Stimulated activated naive CD8-positive, alpha-beta T cell treated with anti-CD3 and anti-CD28 coated beads, Interleukin-15, Interleukin-2, amounts not matched to agents 100 U/mL and 50 U/mL, for 24 hours (primary cell): ENCODE measurements at regions not wholly inside any gene's neighbourhood (a gene's known extent, or its start where the extent isn't known, plus 50 kb on each side); places are given as distances from the start of the nearest gene placed in this dataset.
"Not testable (repeated sequence)": the region's sequence is repeated elsewhere in the genome, so short reads cannot be mapped to it uniquely, and the experiment has no call there.

ENCODE experiments used
- ATAC-seq: fragments of 150-1000 bp; cut with Tn5 transposase; one replicate; pipeline ENCODE4 v1.10.0; 2021
- DNase-seq: peaks from one replicate; pipeline ENCODE4 v3.0.0; 2021

DNA sequence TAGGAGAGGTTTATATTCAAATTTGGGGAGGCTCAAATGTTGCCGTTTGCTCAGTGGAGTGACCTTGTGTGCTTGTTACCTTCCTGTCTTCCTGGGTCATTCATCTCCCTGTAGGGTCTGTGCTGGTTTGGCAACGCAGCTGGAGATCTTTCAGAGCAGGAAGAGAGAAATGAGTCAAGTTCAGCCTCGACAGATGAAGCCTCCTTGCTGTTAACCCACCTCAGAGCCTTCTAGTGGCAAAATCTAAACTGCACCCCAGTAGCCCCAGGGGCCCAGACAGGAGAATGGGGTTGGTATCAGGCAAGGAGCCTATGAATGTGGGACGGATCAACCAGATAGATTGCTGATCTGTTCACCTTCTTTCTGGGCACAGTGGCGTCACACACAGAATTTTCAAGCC lies 999.3 kb downstream of the VRK1 start:
- ATAC-seq = no peak

DNA sequence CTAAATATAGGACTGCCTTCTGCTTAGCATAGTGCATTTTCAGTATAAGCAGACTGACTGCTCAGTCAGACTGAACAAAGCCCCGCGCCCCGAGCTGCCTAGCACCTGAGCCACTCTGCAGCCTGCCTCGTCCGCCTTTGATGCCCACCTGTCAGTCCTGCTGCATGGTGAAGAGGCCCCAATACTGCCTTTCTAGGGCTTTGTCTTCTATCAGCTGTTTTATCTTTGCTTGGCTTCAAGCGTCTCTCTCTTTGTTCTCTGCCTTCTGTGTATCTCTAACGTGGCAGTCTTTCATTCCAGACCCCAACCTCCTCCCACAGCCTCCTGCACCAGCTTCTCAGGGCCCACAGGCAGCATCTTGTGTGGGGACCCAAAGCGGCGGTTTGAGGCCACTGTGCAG lies 1001.0 kb downstream of the VRK1 start:
- ATAC-seq (no peak), DNase-seq (no peak)

More for the DNA sequence above, 999.3 kb downstream of the VRK1 start:
- DNase-seq = no peak

DNA sequence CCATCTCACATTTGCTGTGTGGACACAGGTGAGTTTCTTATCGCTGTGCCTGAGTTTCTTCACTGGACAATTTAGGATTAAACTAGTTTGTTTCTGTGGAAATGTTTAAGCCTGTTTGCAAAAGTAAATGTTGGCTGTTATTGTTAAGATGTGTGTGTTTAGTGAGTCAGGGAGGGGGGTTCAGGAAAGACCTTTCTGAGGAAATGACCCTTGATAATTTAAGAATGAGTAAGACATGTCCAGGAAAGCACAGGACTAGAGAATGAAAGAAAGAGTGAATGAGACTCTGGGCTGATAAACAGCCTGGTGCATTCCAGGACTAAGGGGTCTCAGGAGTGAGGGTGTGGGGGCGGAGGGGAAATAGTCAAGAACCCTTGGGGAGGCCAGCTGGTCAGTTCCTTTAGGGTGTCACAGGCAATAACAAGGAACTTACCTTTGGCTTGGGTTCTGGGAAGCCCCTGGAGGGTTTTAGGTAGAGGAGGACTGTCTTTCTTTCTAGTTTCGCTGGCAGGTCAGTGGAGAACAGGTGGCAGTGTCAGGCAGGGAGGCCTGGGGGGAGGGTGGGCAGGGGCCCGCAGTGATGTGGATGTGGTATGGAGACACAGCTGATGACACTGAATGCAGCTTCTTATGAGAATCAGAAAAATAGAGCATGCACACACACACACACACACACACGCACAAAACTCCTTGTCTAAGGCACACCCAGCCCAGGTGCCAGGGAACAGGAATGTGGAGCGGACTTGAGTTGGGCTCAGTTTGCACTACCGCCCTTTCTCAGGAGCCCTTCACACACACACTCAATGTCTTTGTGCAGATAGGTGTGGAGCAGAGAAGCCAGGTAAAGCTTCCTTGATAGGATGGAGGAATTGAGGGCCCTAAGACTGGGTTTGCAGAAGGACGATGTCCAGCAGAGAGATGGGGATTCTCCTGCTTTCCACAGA lies 1005.5 kb downstream of the VRK1 start:
- no peak for DNase-seq
- no peak for ATAC-seq

DNA sequence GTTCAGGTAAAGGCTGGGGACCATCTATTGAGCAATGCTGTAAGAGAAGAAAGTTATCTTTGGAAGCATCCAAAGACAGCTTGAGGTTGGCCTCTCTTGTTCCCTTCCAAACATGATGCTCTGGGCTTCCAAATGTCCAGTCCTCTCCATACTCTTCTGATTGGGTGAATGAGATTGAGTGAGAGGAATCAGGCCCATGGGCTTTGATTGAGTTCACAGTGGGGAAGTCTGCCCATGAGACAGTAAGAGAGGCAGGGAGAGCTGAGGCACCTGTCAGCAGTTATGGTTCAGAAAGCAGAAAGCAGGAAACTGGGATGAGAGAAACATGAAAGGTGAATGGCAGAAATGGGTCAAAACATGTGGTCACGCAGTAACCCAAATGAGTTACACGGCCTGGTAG lies 1006.9 kb downstream of the VRK1 start:
- DNase-seq (no peak), ATAC-seq (no peak)

GRCh38 chr14:97806891-97807290 lies 1009.7 kb downstream of the VRK1 start:
- DNase-seq (no peak), ATAC-seq (no peak)

GRCh38 chr14:97808541-97808940 lies 1011.4 kb downstream of the VRK1 start:
- not testable (repeated sequence) for DNase-seq, ATAC-seq

DNA sequence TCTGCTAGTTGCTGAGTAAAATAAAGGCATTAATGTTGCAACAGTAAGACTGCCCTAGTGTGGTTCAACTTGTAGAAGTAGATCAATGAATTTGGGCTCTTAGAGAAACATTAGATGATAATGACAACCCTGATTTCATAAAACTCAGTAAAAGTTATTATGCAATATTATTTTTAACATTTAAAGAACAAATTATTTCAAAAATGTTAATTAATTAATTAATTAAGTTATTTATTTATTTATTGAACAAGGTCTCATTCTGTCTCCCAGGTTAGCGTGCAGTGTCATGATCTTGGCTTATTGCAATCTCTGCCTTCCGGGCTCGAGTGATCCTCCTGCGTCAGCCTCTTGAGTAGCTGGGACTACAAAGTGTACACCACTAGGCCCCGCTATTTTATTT lies 1016.4 kb downstream of the VRK1 start:
- DNase-seq (no peak), ATAC-seq (no peak)

DNA sequence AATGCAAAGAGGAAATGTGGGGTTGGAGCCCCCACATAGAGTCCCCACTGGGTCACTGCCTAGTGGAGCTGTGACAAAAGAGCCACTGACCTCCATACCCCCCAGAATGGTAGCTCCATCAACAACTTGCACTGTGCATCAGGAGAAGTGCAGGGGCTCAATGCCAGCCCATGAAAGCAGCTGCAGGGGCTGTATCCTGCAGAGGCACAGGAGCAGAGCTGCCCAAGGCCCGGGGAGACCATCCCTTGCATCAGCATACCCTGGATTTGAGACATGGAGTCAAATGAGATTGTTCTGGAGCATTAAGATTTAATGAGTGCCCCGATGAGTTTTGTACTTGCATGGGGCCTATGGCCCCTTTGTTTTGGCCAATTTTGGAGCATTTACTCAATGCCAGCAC lies 1023.6 kb downstream of the VRK1 start:
- ATAC-seq = no peak
- no peak for DNase-seq

GRCh38 chr14:97824218-97824617 lies 1027.0 kb downstream of the VRK1 start:
- ATAC-seq (no peak), DNase-seq (no peak)

- no peak for DNase-seq
- ATAC-seq = no peak
Observed at GRCh38 chr14:97827746-97828145, 1030.6 kb downstream of the VRK1 start.

- ATAC-seq (no peak), DNase-seq (no peak)
Observed at GRCh38 chr14:97832776-97833175, 1035.6 kb downstream of the VRK1 start.

GRCh38 chr14:97838986-97839385 lies 1041.8 kb downstream of the VRK1 start:
- no peak for ATAC-seq
- DNase-seq = no peak

DNA sequence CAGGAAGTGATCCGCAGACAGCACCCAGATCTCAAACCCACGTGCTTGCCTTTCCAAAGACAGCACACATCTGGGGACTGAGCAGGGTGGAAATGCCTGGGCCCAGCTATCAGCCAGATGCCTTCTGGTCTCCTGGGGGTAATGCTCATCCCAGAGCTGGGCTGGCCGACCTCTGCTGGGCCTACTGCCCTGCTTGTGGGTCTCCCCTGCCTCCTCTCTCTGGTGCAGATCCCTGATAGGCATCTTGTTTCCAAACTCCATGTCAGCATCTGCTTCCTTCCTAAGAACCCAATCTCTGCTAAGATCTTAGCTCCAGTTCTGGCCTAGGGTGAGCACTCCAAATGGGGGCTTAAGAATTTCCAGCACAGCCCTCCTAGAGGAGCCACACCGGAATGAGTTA lies 1043.0 kb downstream of the VRK1 start:
- no peak for DNase-seq
- no peak for ATAC-seq

DNA sequence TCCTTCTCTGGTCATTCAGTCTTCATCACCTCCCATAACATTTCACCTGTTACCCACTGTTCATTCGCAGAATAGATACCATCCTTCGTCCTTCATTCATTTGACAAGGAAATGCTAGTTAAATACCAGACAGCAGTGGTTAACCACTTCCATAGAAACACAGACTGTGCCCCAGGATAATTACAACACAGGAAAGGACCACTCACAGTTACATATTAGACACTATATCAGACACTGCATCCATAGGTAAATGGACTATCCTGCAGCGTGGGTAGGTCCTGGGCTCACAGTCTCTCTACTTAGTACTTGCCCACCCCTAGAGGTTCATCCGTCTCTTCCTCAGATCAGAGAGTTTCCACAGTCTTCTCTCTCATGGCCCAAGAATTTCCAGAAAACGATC lies 1044.6 kb downstream of the VRK1 start:
- ATAC-seq = no peak
- DNase-seq = no peak

GRCh38 chr14:97843066-97843465 lies 1045.9 kb downstream of the VRK1 start:
- ATAC-seq = no peak
- no peak for DNase-seq

- DNase-seq = no peak
- ATAC-seq = no peak
Observed at GRCh38 chr14:97844042-97844441, 1046.9 kb downstream of the VRK1 start.

GRCh38 chr14:97846156-97846555 lies 1049.0 kb downstream of the VRK1 start:
- ATAC-seq (no peak), DNase-seq (no peak)

DNA sequence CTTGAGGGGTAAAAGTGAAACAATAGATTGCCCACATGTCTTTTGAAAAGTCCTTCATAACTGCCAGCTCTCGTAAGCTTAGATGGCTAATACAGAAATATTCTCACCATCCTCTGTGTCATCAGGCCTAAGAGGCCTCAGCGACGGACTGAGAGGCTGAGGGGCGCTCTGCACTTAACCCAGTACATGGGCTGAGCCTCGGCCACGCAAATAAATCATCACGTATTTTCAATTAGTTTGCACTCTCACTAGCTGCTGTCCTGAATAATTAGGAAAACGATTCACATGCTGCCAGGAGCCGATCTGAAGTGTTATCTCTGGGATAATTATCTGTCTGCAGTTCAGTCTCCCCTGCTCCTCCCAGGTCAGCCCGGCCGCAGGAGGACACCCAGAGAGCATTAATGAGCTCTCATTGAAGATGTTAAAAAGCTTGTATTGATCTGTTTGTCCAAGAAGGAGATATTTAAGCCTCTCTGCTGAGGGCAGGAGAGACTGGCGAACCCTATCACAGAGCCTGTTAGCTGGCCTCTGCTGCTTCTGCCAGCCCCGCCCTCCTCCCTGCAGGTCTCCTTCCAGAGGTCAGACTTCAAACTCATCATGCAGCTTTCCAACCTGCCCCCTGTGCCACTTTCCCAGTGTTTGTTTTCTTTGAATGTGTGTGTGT lies 1051.3 kb downstream of the VRK1 start:
- DNase-seq (no peak), ATAC-seq (no peak)

- ATAC-seq (no peak), DNase-seq (no peak)
Observed at GRCh38 chr14:97850466-97850865, 1053.3 kb downstream of the VRK1 start.

- DNase-seq (no peak), ATAC-seq (no peak)
Observed at GRCh38 chr14:97850886-97851285, 1053.7 kb downstream of the VRK1 start.

GRCh38 chr14:97851428-97851995 lies 1054.3 kb downstream of the VRK1 start:
- no peak for ATAC-seq

GRCh38 chr14:97854918-97855317 lies 1057.7 kb downstream of the VRK1 start:
- DNase-seq (no peak), ATAC-seq (no peak)

More at GRCh38 chr14:97851428-97851995, 1054.3 kb downstream of the VRK1 start:
- no peak for DNase-seq

- DNase-seq (no peak), ATAC-seq (no peak)
Observed at GRCh38 chr14:97866195-97866594, 1069.0 kb downstream of the VRK1 start.
